Stimulated activated CD4-positive, alpha-beta T cell treated with anti-CD3 and anti-CD28 coated beads, Interleukin-12 subunit alpha, Interleukin-12 subunit beta, amount 100 ng/mL, for 24 hours (primary cell): ENCODE measurements at regions not wholly inside any gene's neighbourhood (a gene's known extent, or its start where the extent isn't known, plus 50 kb on each side); places are given as distances from the start of the nearest gene placed in this dataset.

Experiments
- DNase-seq, 2 experiments: peaks; one replicate each; pipeline ENCODE4 v3.0.0-alpha.2; 2020; ENCODE audit warnings: low read depth in 2 of 2

GRCh38 chr6:29999416-29999815 is 57.1 kb downstream of the HLA-A start:
- no peak for DNase-seq

DNA sequence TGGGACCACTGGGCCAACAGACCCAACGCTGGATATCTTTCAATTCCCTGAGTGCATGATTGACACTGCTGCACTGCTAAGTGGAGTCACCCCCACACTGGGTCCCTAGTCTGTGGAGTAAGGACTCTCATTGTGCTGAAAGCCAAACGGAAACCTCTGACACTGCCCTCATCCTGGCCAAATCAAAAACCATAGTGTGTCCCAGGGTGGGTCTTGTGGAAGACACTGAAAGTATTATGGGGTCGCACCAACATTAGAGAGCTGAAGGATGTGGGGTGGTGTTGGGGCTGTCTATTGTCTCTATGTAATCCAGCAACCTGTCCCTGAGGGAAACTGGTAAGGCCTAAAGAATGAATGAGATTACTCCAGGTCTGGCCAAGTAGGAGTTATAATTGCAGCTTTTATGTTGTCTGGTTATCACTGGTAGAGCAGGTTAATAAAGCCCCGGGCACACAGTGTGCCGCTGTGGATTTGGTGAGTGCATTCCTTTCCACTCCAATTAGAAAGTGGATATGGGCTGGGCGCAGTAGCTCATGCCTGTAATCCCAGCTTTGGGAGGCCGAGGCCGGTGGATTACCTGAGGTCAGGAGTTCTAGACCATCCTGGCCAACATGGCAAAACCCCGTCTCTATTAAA is 57.9 kb downstream of the HLA-A start:
- no peak for DNase-seq

GRCh38 chr6:30002871-30003270 is 58.2 kb upstream of the POLR1H start:
- DNase-seq, result no peak

- DNase-seq, result no peak
Measured at GRCh38 chr6:30005482-30005881, 55.6 kb upstream of the POLR1H start.

DNA sequence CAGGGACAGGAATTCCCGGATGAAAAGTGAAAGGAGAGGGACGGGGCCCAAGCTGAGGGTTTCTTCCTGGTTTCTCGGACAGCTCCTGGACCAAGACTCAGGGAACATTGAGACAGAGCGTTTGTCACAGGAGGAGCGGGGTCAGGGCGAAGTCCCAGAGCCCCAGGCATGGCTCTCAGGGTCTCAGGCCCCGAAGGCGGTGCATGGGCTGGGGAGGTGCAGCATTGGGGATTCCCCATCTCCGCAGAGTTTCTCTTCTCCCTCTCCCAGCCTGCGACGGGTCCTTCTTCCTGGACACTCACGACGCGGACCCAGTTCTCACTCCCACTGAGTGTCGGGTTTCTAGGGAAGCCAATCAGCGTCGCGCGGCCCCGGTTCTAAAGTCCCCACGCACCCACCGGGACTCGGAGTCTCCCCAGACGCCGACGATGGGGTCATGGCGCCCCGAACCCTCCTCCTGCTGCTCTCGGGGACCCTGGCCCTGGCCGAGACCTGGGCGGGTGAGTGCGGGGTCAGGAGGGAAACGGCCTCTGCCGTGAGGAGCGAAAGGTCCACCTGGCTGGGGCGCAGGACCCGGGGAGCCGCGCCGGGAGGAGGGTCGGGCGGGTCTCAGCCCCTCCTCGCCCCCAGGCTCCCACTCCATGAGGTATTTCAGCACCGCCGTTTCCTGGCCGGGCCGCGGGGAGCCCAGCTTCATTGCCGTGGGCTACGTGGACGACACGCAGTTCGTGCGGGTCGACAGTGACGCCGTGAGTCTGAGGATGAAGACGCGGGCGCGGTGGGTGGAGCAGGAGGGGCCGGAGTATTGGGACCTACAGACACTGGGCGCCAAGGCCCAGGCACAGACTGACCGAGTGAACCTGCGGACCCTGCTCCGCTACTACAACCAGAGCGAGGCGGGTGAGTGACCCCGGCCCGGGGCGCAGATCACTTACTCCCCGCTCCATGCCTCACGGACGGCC is 54.6 kb upstream of the POLR1H start:
- peak in 1 of 2 experiments; percentile 6 for DNase-seq

- DNase-seq, result peak; percentile 12 to 20
Measured at GRCh38 chr6:30007132-30007764, 53.8 kb upstream of the POLR1H start.

DNA sequence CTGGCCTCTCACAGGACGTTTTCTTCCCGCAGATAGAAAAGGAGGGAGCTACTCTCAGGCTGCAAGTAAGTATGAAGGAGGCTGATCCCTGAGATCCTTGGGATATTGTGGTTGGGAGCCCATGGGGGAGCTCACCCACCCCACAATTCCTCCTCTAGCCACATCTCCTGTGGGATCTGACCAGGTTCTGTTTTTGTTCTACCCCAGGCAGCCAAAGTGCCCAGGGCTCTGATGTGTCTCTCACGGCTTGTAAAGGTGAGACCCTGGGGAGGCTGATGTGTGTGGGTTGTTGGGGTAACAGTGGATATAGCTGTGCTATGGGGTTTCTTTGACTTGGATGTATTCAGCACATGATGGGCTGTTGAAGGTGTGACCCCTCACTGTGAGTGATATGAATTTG is 52.0 kb upstream of the POLR1H start:
- DNase-seq, result no peak
